T1000 (cell line): ENCODE measurements at regions not wholly inside any gene's neighbourhood (a gene's known extent, or its start where the extent isn't known, plus 50 kb on each side); places are given as distances from the start of the nearest gene placed in this dataset.

Experiments
- DNase-seq: peaks from one replicate; lab custom pipeline; 2025; ENCODE audit warnings: mixed read lengths; lab: John Stamatoyannopoulos, UW

- no peak for DNase-seq
These were observed 273.5 kb upstream of the FAM241A start for GRCh38 chr4:111871802-111872201.

- DNase-seq: no peak
These were observed 271.5 kb upstream of the FAM241A start for GRCh38 chr4:111873801-111874200.

GRCh38 chr4:111879539-111879938 lies 265.7 kb upstream of the FAM241A start:
- DNase-seq: no peak

- no peak for DNase-seq
These were observed 265.1 kb upstream of the FAM241A start for GRCh38 chr4:111880116-111880515.

GRCh38 chr4:111883557-111883999 lies 261.7 kb upstream of the FAM241A start:
- no peak for DNase-seq

GRCh38 chr4:111890412-111890811 lies 254.8 kb upstream of the FAM241A start:
- DNase-seq: no peak

GRCh38 chr4:111905511-111905910 lies 239.7 kb upstream of the FAM241A start:
- no peak for DNase-seq

GRCh38 chr4:111919639-111920038 lies 225.6 kb upstream of the FAM241A start:
- DNase-seq: no peak

GRCh38 chr4:111921714-111922113 lies 223.5 kb upstream of the FAM241A start:
- DNase-seq: no peak

GRCh38 chr4:111923786-111924185 lies 221.5 kb upstream of the FAM241A start:
- DNase-seq: peak; percentile 18

- no peak for DNase-seq
These were observed 220.6 kb upstream of the FAM241A start for GRCh38 chr4:111924696-111925095.

GRCh38 chr4:111930659-111931058 lies 214.6 kb upstream of the FAM241A start:
- DNase-seq: no peak

- no peak for DNase-seq
These were observed 211.6 kb upstream of the FAM241A start for GRCh38 chr4:111933703-111934102.

- DNase-seq: no peak
These were observed 210.9 kb upstream of the FAM241A start for GRCh38 chr4:111934314-111934713.

- DNase-seq: no peak
These were observed 207.9 kb upstream of the FAM241A start for GRCh38 chr4:111937368-111937767.

GRCh38 chr4:111941957-111942356 lies 203.3 kb upstream of the FAM241A start:
- no peak for DNase-seq

- DNase-seq: no peak
These were observed 201.5 kb upstream of the FAM241A start for GRCh38 chr4:111943796-111944203.

GRCh38 chr4:111945014-111945413 lies 200.2 kb upstream of the FAM241A start:
- no peak for DNase-seq

GRCh38 chr4:111946800-111947199 lies 198.5 kb upstream of the FAM241A start:
- no peak for DNase-seq

GRCh38 chr4:111952688-111953087 lies 192.6 kb upstream of the FAM241A start:
- no peak for DNase-seq

GRCh38 chr4:111954550-111954949 lies 190.7 kb upstream of the FAM241A start:
- no peak for DNase-seq

- DNase-seq: no peak
These were observed 190.3 kb upstream of the FAM241A start for GRCh38 chr4:111955001-111955400.

- no peak for DNase-seq
These were observed 188.1 kb upstream of the FAM241A start for GRCh38 chr4:111957116-111957515.

- DNase-seq: no peak
These were observed 187.3 kb upstream of the FAM241A start for GRCh38 chr4:111957997-111958396.

- DNase-seq: peak; percentile 55
These were observed 186.0 kb upstream of the FAM241A start for GRCh38 chr4:111959222-111959621.
